IMR-90 (cell line): ENCODE measurements at regions not wholly inside any gene's neighbourhood (a gene's known extent, or its start where the extent isn't known, plus 50 kb on each side); places are given as distances from the start of the nearest gene placed in this dataset.
"Not testable (repeated sequence)": the region's sequence is repeated elsewhere in the genome, so short reads cannot be mapped to it uniquely, and the experiment has no call there.

ENCODE experiments used
- ATAC-seq: fragments of 200-7000 bp; cut with Tn5 transposase; 2 replicates; pipeline ENCODE4 v1.9.1; 2020; ENCODE audit warnings: low read depth, mild to moderate bottlenecking, moderate library complexity
- BruUV-seq: library from RNA; stranded (reverse); fragments of 400-500 nt; replicated peaks from 2 replicates; lab custom pipeline; 2021; lab: Mats Ljungman, UMichigan
- CTCF ChIA-PET: fragments of 300-600 bp; formaldehyde crosslinking; extraction: SDS; loops from one replicate; lab custom pipeline; 2021; ENCODE audit warnings: antibody characterized with exemption; lab: Yijun Ruan, JAX
- POLR2A ChIA-PET: fragments of 300-600 bp; sonication (Branson Sonifier 250); formaldehyde crosslinking; loops from one replicate; lab custom pipeline; 2022; ENCODE audit warnings: antibody characterized with exemption; ENCODE audit not compliant: unreplicated experiment; lab: Charles Lee
- DNase-seq: peaks from one replicate; pipeline ENCODE4 v3.0.0; 2013
- H2AFZ ChIP-seq: replicated peaks from 2 replicates; pipeline ENCODE3; 2013; ENCODE audit warnings: low read length, mild to moderate bottlenecking; ENCODE audit not compliant: poor library complexity
- H2AK5ac ChIP-seq: 2 replicates; pipeline ENCODE4 v1.6.1; 2013; ENCODE audit warnings: low read depth, low read length, inconsistent platforms
- H2AK9ac ChIP-seq: replicated peaks from 2 replicates; pipeline ENCODE3; 2013; ENCODE audit warnings: mild to moderate bottlenecking, low read depth, low read length, moderate library complexity; ENCODE audit not compliant: poor library complexity
- H2BK120ac ChIP-seq: 2 replicates; pipeline ENCODE4 v1.6.1; 2013; ENCODE audit warnings: low read depth, low read length, inconsistent platforms
- H2BK15ac ChIP-seq: 3 replicates; pipeline ENCODE4 v1.6.1; 2013; ENCODE audit warnings: low read depth, low read length, inconsistent platforms
- H2BK20ac ChIP-seq: 2 replicates; pipeline ENCODE4 v1.6.1; 2013; ENCODE audit warnings: low read depth, mild to moderate bottlenecking, inconsistent platforms, low read length, moderate library complexity
- H2BK5ac ChIP-seq: 2 replicates; pipeline ENCODE4 v1.6.1; 2013; ENCODE audit warnings: mild to moderate bottlenecking, low read depth, low read length, inconsistent platforms; ENCODE audit not compliant: poor library complexity, severe bottlenecking
- H3K14ac ChIP-seq: replicated peaks from 2 replicates; pipeline ENCODE4 v1.6.1; 2013; ENCODE audit warnings: low read depth, low read length, inconsistent platforms
- H3K18ac ChIP-seq: 2 replicates; pipeline ENCODE4 v1.6.1; 2013; ENCODE audit warnings: low read depth, low read length, control low read depth
- H3K23ac ChIP-seq: 2 replicates; pipeline ENCODE4 v1.6.1; 2013; ENCODE audit warnings: low read depth, low read length, inconsistent platforms
- H3K27ac ChIP-seq: 2 replicates; pipeline ENCODE4 v1.5.1; 2013; ENCODE audit warnings: mild to moderate bottlenecking, control low read depth, low read length; ENCODE audit not compliant: insufficient read depth
- H3K27me3 ChIP-seq: 2 replicates; pipeline ENCODE4 v1.6.1; 2013; ENCODE audit warnings: low read length; ENCODE audit not compliant: control insufficient read depth, insufficient read depth
- H3K36me3 ChIP-seq: 2 replicates; pipeline ENCODE4 v1.6.1; 2013; ENCODE audit warnings: low read length, mixed read lengths; ENCODE audit not compliant: control insufficient read depth, insufficient read depth
- H3K4ac ChIP-seq: 2 replicates; pipeline ENCODE4 v1.6.1; 2013; ENCODE audit warnings: low read depth, low read length, inconsistent platforms
- H3K4me1 ChIP-seq: 2 replicates; pipeline ENCODE4 v1.6.1; 2013; ENCODE audit warnings: low read length, mixed read lengths; ENCODE audit not compliant: control insufficient read depth, insufficient read depth
- H3K4me2 ChIP-seq: 2 replicates; pipeline ENCODE4 v1.6.1; 2013; ENCODE audit warnings: low read depth, mild to moderate bottlenecking, control low read depth, low read length, moderate library complexity
- H3K4me3 ChIP-seq: 2 replicates; pipeline ENCODE4 v1.5.1; 2013; ENCODE audit warnings: low read depth, mild to moderate bottlenecking, control low read depth, low read length, moderate library complexity; ENCODE audit not compliant: insufficient read depth
- H3K56ac ChIP-seq: 2 replicates; pipeline ENCODE4 v1.6.1; 2013; ENCODE audit warnings: low read length, inconsistent platforms; ENCODE audit not compliant: insufficient read depth; ENCODE audit errors: extremely low read depth
- H3K79me1 ChIP-seq, 2 experiments: 2 replicates each; pipeline ENCODE4 v1.6.1; 2013; ENCODE audit warnings: low read length in 2 of 2, inconsistent platforms in 1 of 2, low read depth in 1 of 2
- H3K9ac ChIP-seq: 2 replicates; pipeline ENCODE4 v1.6.1; 2013; ENCODE audit warnings: low read depth, low read length, control low read depth
- H3K9me1 ChIP-seq: 2 replicates; pipeline ENCODE4 v1.6.1; 2013; ENCODE audit warnings: low read length, inconsistent platforms; ENCODE audit not compliant: insufficient read depth
- H3K9me3 ChIP-seq: 2 replicates; pipeline ENCODE4 v1.6.1; 2013; ENCODE audit warnings: low read length; ENCODE audit not compliant: control insufficient read depth, insufficient read depth
- H4K20me1 ChIP-seq: 2 replicates; pipeline ENCODE4 v1.6.1; 2013; ENCODE audit warnings: low read length, inconsistent platforms; ENCODE audit not compliant: insufficient read depth
- H4K5ac ChIP-seq: 2 replicates; pipeline ENCODE4 v1.6.1; 2013; ENCODE audit warnings: mild to moderate bottlenecking, low read depth, low read length, control low read depth
- H4K8ac ChIP-seq, 2 experiments: 2 replicates each; pipeline ENCODE4 v1.6.1; 2013; ENCODE audit warnings: low read depth in 2 of 2, low read length in 2 of 2, control low read depth in 1 of 2, inconsistent platforms in 1 of 2
- H4K91ac ChIP-seq: 2 replicates; pipeline ENCODE4 v1.6.1; 2013; ENCODE audit warnings: low read depth, low read length, inconsistent platforms; ENCODE audit not compliant: insufficient read depth
- BHLHE40 ChIP-seq: fragments of 150-350 bp; IDR thresholded peaks from 2 replicates; pipeline ENCODE4 v1.6.1; 2016; ENCODE audit warnings: mild to moderate bottlenecking, low read depth, low read length
- CEBPB ChIP-seq: IDR thresholded peaks from 2 replicates; pipeline ENCODE4 v1.6.1; 2012; ENCODE audit warnings: low read depth, low read length, improper control_type of control experiment
- MAZ ChIP-seq: IDR thresholded peaks from 2 replicates; pipeline ENCODE4 v1.6.1; 2012; ENCODE audit warnings: low read depth, mild to moderate bottlenecking, low read length, improper control_type of control experiment, moderate library complexity, borderline replicate concordance
- MXI1 ChIP-seq: IDR thresholded peaks from 2 replicates; pipeline ENCODE4 v1.6.1; 2012; ENCODE audit warnings: low read depth, mild to moderate bottlenecking, low read length, moderate library complexity, borderline replicate concordance
- RAD21 ChIP-seq: IDR thresholded peaks from 2 replicates; pipeline ENCODE4 v1.6.1; 2012; ENCODE audit warnings: low read length, improper control_type of control experiment
- RCOR1 ChIP-seq: IDR thresholded peaks from 2 replicates; pipeline ENCODE4 v1.6.1; 2012; ENCODE audit warnings: mild to moderate bottlenecking, low read length, improper control_type of control experiment; ENCODE audit not compliant: insufficient replicate concordance
- USF2 ChIP-seq: fragments of 150-350 bp; IDR thresholded peaks from 2 replicates; pipeline ENCODE4 v1.6.1; 2017; ENCODE audit warnings: mild to moderate bottlenecking, antibody characterized with exemption, low read length, low read depth
- WGBS, 2 experiments: methylation state at CpG; one replicate each; pipeline versions ENCODE4 v1.1.5 to v1.1.7; 2013; ENCODE audit warnings: missing lambda C conversion rate in 2 of 2; ENCODE audit not compliant: insufficient read length in 1 of 2; ENCODE audit errors: extremely low coverage in 2 of 2; 5-methylcytosine and 5-hydroxymethylcytosine counted together
- dilution Hi-C: fragments of 300-500 bp; cut with HindIII; formaldehyde crosslinking; loops from one replicate; pipeline ENCODE4 v1.14.3; 2018; ENCODE audit warnings: low sequenced_read_pairs; ENCODE audit not compliant: unreplicated experiment
- in situ Hi-C: fragments of 300-500 bp; cut with MboI; formaldehyde crosslinking; loops from 3 replicates; pipeline ENCODE4 v1.14.3; 2019; ENCODE audit warnings: low sequenced_read_pairs, inconsistent platforms, mixed read lengths
- intact Hi-C: fragments of 100-400 bp; cut with micrococcal nuclease; formaldehyde crosslinking; loops from 2 replicates; pipeline ENCODE4 v1.10.0; 2022

GRCh38 chr9:87026204-87026603 lies 78.9 kb upstream of the GAS1 start:
- Histone ChIP-seq H3K9ac (no peak overlapping the region), H3K9me3 (no peaks in the 10 kb centered on the region), H3K27me3 (no peaks in the 10 kb centered on the region), H3K36me3 (no peaks in the 10 kb centered on the region), H3K79me1 (no peaks in the 10 kb centered on the region), H3K18ac (no peak overlapping the region), H3K27ac (no peak overlapping the region), H3K4me1 (no peaks in the 10 kb centered on the region), H4K91ac (no peak overlapping the region), H2BK15ac (no peak overlapping the region), H4K20me1 (no peaks in the 10 kb centered on the region), H2BK120ac (no peak overlapping the region), H3K9me1 (no peaks in the 10 kb centered on the region), H2BK5ac (no peak overlapping the region), H3K4me2 (no peak overlapping the region), H2BK20ac (no peak overlapping the region), H2AK9ac (no peak overlapping the region), H3K14ac (no peak overlapping the region), H3K4me3 (no peak overlapping the region), H2AFZ (no peak overlapping the region), H4K5ac (no peak overlapping the region), H2AK5ac (no peak overlapping the region), H3K23ac (no peak overlapping the region), H3K4ac (no peak overlapping the region), H3K56ac (no peak overlapping the region), H4K8ac (no peak overlapping the region)
- CTCF ChIA-PET: no interaction called here
- dilution Hi-C loops (no loop called here), intact Hi-C loops (no loop called here), in situ Hi-C loops (no loop called here)
- no peak for TF ChIP-seq RAD21
- TF ChIP-seq BHLHE40: no peak
- no peak for TF ChIP-seq RCOR1
- no peak for TF ChIP-seq MXI1
- TF ChIP-seq CEBPB: no peak
- no peak for TF ChIP-seq MAZ
- no peak for TF ChIP-seq USF2
- POLR2A ChIA-PET: no interaction called here
- DNase-seq (no peak), ATAC-seq (no peak)
- no TSS peak for BruUV-seq

GRCh38 chr9:87028836-87029235 lies 81.5 kb upstream of the GAS1 start:
- H3K4me3 ChIP-seq, H3K4me1 ChIP-seq, CTCF ChIA-PET, H2BK5ac ChIP-seq, H4K20me1 ChIP-seq, H2BK120ac ChIP-seq, H3K23ac ChIP-seq, dilution Hi-C loops, POLR2A ChIA-PET, H4K8ac ChIP-seq, in situ Hi-C loops, ATAC-seq, H3K36me3 ChIP-seq, H2BK15ac ChIP-seq, H3K9me1 ChIP-seq, H3K27me3 ChIP-seq, H3K18ac ChIP-seq, intact Hi-C loops, H2AFZ ChIP-seq, H3K27ac ChIP-seq, H3K4me2 ChIP-seq, H3K9me3 ChIP-seq, H3K9ac ChIP-seq, DNase-seq, H4K5ac ChIP-seq, H2AK9ac ChIP-seq, H3K56ac ChIP-seq, H4K91ac ChIP-seq, H2BK20ac ChIP-seq, H3K79me1 ChIP-seq, H2AK5ac ChIP-seq, H3K14ac ChIP-seq, H3K4ac ChIP-seq, BruUV-seq: not testable (repeated sequence)
- no CpG with 5 or more reads among the region's 4 CpGs for WGBS, 2 experiments
